Body of pancreas (tissue), 4 donors: ENCODE measurements at regions not wholly inside any gene's neighbourhood (a gene's known extent, or its start where the extent isn't known, plus 50 kb on each side); places are given as distances from the start of the nearest gene placed in this dataset.
"Not testable (repeated sequence)": the region's sequence is repeated elsewhere in the genome, so short reads cannot be mapped to it uniquely, and the experiment has no call there.

Experiments
- POLR2A ChIP-seq, 3 donors: fragments of 450-650 bp; IDR thresholded peaks; one replicate each; pipeline ENCODE4 v1.6.1; 2016; ENCODE audit warnings: antibody characterized with exemption in 3 of 3, mild to moderate bottlenecking in 2 of 3
- TF ChIP-seq, protein P1 (sequence below), 7 experiments: fragments of 450-650 bp in 4 of 7; fragments of 200-600 bp in 3 of 7; sonication (generic) in 3 of 7; IDR thresholded peaks; one replicate each; pipeline ENCODE4 v1.5.1; 2016 to 2019; ENCODE audit warnings: antibody characterized with exemption in 7 of 7

DNA sequence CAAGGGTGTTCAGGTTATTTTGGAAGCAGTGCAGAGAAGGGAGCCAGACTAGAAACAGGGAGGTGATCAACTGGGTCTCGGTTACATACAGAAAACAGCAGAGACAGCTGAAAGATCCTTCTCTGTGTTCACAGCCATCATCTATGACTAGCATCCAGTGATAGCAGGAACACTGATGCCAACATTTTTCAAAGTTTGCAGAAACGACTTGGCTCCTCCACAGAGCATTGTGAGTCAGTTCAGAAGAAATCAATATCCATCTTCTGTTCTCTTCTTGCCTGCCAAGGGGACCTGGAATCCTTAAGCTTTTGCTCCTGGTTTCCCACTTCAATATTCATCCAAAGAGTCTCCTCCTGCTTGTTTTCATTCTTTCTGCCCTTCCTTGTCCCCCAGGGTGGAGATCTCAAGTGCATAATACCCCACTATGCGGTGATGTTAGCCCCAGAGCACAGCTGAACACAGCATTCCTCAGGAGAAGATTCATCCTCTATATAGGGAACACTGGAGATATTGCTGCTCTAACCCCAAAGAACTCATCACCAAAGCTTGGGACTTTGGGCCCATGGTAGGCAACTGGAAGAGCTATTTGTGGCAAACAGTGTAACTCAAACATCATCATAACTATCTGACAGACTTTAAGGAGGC lies 122.6 kb downstream of the KBTBD2 start:
- TF ChIP-seq, protein P1, sequence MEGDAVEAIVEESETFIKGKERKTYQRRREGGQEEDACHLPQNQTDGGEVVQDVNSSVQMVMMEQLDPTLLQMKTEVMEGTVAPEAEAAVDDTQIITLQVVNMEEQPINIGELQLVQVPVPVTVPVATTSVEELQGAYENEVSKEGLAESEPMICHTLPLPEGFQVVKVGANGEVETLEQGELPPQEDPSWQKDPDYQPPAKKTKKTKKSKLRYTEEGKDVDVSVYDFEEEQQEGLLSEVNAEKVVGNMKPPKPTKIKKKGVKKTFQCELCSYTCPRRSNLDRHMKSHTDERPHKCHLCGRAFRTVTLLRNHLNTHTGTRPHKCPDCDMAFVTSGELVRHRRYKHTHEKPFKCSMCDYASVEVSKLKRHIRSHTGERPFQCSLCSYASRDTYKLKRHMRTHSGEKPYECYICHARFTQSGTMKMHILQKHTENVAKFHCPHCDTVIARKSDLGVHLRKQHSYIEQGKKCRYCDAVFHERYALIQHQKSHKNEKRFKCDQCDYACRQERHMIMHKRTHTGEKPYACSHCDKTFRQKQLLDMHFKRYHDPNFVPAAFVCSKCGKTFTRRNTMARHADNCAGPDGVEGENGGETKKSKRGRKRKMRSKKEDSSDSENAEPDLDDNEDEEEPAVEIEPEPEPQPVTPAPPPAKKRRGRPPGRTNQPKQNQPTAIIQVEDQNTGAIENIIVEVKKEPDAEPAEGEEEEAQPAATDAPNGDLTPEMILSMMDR (IDR thresholded peaks at IDR 0.05): not testable (repeated sequence)
- not testable (repeated sequence) for TF ChIP-seq POLR2A (IDR thresholded peaks at IDR 0.05)
